HG02623 (cell line): ENCODE measurements at regions not wholly inside any gene's neighbourhood (a gene's known extent, or its start where the extent isn't known, plus 50 kb on each side); places are given as distances from the start of the nearest gene placed in this dataset.
"Not testable (repeated sequence)": the region's sequence is repeated elsewhere in the genome, so short reads cannot be mapped to it uniquely, and the experiment has no call there.

Source experiments
- ATAC-seq: cut with Tn5 transposase; IDR thresholded peaks from one replicate; pipeline ENCODE4 v1.9.1; 2021; ENCODE audit warnings: moderate library complexity; ENCODE audit not compliant: unreplicated experiment

DNA sequence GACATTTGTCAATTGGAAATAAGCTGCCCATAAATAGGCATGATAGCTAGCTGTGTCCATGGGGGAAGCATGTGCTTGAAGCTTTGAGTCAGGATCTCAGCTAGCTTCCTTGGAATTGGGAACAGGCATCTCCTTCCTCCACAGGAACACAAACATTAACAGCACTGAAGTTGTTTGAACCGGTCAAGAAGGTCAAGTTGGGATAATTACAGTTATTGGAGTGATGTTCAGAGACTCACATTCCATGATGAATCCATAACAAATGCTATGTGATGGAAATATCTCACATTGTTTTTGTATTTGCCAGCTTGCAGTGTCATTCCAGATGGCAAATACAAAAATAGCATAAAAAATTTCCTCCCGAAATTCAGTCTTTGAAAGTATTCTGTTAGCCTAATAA is 347.6 kb upstream of the SMIM21 start:
- no peak for ATAC-seq

- ATAC-seq = no peak
Observed at GRCh38 chr18:75773618-75774017, 346.1 kb upstream of the SMIM21 start.

GRCh38 chr18:75762758-75763157 is 335.3 kb upstream of the SMIM21 start:
- ATAC-seq = no peak

DNA sequence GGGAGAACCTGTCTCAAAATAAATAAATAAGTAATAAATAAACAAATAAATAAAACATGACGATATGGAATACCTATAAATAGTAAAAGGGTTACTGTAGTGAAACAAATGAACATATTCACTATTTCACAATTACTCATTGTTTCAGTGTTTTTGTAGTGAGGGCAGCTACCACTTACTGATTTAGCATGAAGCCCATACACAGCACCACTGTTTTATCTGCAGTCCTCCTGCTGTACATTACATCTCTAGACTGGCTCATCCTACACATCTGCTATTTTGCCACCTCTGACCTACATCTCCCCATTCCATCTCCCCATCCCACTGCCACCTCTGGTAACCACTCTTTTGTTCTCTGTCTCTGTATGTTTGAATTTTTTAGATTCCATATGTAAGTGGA is 332.7 kb upstream of the SMIM21 start:
- no peak for ATAC-seq

DNA sequence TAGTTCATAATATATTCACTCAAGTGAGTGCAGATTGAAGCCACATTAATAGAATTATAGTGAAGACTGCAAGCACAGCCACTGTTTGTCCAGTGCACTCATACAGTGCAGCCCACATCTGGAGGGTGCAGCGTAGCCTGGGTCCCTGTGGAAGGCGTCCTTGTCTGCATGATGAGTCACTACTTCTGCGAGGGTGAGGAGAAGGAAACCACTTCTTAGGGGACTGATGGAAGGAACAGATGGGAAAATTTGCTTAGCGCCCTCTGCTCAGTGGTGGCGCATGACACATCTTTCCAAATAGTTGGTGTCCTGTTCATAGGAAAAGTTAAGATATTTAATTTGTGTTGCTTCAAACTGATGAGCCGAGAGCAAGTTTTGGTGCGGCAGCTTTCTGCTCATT is 330.4 kb upstream of the SMIM21 start:
- no peak for ATAC-seq

DNA sequence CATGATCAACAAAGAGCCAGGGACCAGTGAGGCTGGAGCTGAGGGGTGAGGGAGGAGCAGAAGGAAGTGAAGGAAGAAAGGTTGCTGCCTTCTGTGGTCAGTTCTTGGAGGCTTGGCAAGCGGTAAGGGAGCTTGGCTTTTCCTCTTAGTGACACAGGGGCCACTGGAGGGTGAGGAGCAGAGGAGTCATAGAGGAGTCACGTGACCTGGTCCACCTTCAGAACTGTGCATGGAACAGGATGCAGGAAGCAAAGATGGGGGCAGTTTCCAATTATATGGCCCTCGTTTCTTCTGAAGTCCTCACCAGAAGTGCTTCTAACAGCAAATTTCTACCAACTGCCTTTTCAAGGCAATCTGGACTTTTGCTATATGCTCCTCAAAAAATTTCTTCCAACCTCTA is 326.9 kb upstream of the SMIM21 start:
- ATAC-seq = no peak

GRCh38 chr18:75753753-75754152 is 326.2 kb upstream of the SMIM21 start:
- no peak for ATAC-seq

GRCh38 chr18:75752740-75753263 is 325.3 kb upstream of the SMIM21 start:
- no peak for ATAC-seq

GRCh38 chr18:75745147-75745546 is 317.6 kb upstream of the SMIM21 start:
- ATAC-seq = no peak

DNA sequence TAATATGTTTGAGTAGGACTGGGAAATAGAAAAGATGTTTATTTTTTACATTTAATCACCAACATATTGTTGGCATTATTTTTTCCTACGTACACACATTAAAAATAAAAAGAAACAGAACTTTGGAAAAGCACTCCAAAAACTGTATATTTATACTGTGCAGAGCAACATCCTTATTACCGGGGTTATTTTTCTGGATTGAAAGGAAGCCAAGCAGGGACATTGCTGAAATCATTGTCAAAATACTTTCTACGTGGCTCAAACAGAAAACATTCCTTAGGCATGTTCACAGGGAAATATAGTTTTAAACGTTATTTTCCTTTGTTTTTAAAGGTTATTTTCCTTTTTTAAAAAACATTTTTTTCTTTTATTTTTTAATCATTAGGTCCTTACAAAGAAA is 315.0 kb upstream of the SMIM21 start:
- ATAC-seq = no peak

DNA sequence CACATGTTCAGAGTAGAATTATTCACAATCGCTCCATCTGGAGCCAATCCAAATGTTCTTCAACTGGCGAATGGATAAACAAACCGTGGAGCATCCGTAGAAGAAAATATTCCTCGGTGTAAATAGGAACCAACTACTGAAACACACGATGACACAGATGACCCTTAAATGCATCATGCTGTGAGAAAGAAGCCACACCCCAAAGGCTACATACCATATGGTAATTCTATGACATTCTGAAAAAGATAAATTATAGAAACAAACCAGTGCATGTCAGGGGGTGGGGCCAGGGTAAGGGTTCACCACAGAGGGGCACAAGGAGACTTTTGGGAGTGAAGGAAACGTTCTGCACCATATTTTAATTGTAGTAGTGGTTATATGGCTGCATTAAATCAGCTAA is 312.2 kb upstream of the SMIM21 start:
- no peak for ATAC-seq

DNA sequence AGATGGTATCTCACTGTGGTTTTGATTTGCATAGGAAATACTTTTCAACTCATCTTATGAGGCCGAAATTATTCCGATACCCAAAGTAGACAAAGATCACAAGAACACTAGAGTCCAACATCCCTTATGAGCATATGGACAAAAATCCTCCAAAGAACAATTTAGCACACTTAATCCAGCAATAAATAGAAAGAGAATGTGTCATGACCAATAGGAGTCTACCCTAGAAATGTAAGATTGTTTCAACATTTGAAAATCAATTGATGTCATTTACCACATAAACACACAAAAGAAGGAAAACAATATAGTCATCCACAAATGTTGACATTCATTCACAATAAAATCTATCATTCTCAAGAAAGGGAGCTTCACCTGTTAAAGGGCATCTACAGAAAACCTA is 307.8 kb upstream of the SMIM21 start:
- ATAC-seq = no peak

DNA sequence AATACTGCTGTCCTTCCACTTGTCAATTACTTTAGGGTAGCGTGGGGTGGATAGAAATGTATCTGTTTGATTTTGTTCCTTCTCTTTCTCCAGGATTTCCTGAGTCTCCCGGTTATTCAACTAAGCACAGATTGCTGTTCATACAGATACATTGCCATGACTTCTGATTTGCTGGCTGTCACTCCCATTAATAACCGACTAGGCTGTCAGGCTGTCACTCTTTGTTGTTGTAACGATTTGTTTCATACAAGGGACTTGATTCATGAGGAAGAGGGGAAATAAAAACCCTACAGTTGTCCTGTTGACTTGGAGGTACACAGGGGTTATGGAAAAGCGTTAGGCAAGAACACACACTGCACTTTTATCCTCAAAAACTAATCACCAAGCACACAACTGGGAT is 302.7 kb upstream of the SMIM21 start:
- ATAC-seq = no peak

DNA sequence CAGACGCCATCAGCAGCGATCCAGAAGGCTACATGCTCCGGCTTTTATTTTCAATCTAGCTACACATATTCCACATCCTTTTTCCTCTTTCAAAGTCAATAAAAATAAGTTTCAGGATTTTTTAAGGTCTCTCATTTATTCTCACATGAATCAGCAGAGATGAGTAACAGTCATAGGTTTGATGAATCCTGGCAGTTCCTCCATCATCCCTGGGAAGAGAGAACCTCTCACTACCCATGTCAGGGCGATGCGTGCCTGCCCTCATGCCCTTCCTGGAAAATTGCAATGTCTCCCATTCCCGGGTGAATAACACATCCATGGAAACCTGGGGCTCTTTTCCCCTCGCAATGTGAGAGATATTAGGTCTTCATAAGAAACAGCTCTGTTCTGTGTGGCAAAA is 301.1 kb upstream of the SMIM21 start:
- no peak for ATAC-seq

- no peak for ATAC-seq
Observed at GRCh38 chr18:75727456-75727855, 300.0 kb upstream of the SMIM21 start.

GRCh38 chr18:75723521-75724340 is 296.2 kb upstream of the SMIM21 start:
- ATAC-seq = no peak

DNA sequence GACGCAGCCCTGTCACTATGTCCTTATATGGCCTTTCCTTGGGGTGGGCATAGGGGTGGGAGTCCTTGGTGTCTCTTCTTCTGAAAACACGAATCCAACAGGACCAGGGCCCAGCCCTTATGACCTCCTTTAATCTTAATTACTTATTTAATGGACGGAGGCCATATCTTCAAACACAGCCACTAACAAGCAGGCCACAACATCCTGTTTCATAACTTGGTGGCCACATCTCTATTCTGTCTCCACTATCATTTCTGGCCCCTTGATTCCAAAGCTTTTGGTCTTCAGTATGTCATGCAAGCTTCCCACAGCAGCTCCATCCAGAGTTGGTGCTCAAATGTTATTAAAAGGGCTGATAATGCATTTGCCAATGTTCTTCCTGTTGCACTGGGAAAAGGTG is 287.3 kb upstream of the SMIM21 start:
- ATAC-seq = no peak

- ATAC-seq = not testable (repeated sequence)
Observed at GRCh38 chr18:75712124-75712867, 284.8 kb upstream of the SMIM21 start.

- ATAC-seq = no peak
Observed at GRCh38 chr18:75700561-75700960, 273.1 kb upstream of the SMIM21 start.

DNA sequence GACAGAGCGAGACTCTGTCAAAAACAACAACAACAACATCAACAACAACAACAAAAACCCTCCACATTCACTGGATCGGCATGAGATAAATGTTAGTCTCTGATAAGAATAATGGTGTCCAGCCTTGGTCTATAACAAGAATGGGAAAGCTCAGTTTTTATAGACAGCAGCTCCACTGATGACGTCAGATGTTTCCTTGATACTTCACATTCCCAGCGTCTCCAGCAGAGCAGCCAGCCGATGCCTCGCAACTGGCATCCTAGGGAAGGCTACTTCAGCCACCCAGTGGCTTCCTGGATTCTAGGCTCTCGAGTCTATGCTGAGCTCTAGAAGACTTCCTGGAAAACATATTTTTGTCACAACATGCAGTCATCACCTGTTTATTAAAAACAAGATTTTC is 271.4 kb upstream of the SMIM21 start:
- no peak for ATAC-seq

GRCh38 chr18:75697493-75697892 is 270.0 kb upstream of the SMIM21 start:
- no peak for ATAC-seq

GRCh38 chr18:75696391-75696790 is 268.9 kb upstream of the SMIM21 start:
- no peak for ATAC-seq
